ENCODE measurements at regions not wholly inside any gene's neighbourhood (a gene's known extent, or its start where the extent isn't known, plus 50 kb on each side); places are given as distances from the start of the nearest gene placed in this dataset.

GRCh38 chr16:59574296-59574695, 840.2 kb upstream of the GOT2 start:
- Histone ChIP-seq H3K36me3 (ENCODE audit: low read length) (no peaks in the 10 kb centered on the region), H3K9ac (ENCODE audit: low read length) (no peak overlapping the region), H4K20me1 (ENCODE audit: low read depth, low read length) (no peaks in the 10 kb centered on the region), H3K9me3 (ENCODE audit: insufficient read depth, low read length) (no peaks in the 10 kb centered on the region), H3K79me2 (ENCODE audit: insufficient read depth, low read length) (no peaks in the 10 kb centered on the region), H3K9me2 (replicated peaks; ENCODE audit: insufficient read depth, low read length) (no peaks in the 10 kb centered on the region), H2AFZ (ENCODE audit: low read depth, low read length, severe bottlenecking) (no peak overlapping the region), H3K4me3 (ENCODE audit: insufficient read depth, low read length, poor library complexity, severe bottlenecking) (no peak overlapping the region), H3K27me3 (ENCODE audit: low read length) (no peaks in the 10 kb centered on the region), H3K4me2 (ENCODE audit: low read depth, low read length, poor library complexity, severe bottlenecking) (no peak overlapping the region), H3F3A (ENCODE audit: insufficient read depth) (no peaks in the 10 kb centered on the region), H3K27ac (ENCODE audit: low read depth, low read length) (no peak overlapping the region)
- no peak for TF ChIP-seq EZH2phosphoT487 (conservative IDR thresholded peaks at IDR 0.05; ENCODE audit: low read length)
- no peak for TF ChIP-seq CTCF (IDR thresholded peaks at IDR 0.05; ENCODE audit: insufficient read depth, low read length, poor library complexity, severe bottlenecking)

DNA sequence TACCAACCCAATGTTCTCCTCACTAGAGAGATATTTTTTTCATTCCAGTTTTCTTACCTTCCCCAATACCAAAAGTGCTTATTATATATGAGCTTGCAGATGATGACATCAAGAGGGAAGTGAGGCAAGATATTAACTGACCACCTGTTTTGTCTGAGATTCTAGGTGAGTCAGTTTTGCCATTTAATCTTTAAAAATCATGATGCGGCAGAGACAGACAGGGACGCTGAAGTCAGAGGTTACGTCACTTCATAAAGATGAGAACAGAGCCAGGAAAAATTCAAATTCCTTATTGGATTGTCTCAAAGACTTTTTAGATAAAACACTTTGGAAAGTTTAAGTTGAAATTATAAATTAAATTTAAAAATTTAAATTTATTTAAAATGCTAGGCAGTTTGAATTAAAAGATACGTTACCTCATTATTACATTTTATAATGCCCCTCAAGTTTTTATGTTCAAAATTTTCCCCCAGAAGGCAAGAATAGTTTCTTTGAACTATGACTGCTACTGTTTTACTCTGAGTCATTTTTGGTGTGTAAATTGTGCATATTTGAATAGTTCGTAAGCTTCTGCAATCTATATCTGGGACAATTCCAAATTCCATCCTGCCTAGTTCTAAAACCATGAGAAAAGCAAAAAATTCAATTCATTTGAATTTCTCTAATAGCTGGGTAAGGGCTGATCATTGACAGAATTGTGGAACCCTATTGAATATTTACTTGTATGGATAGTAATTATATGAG, 839.6 kb upstream of the GOT2 start:
- Histone ChIP-seq H3K4me2 (ENCODE audit: low read depth, low read length, poor library complexity, severe bottlenecking) (no peak overlapping the region), H3K9me3 (ENCODE audit: insufficient read depth, low read length) (no peaks in the 10 kb centered on the region), H3K27ac (ENCODE audit: low read depth, low read length) (no peak overlapping the region), H3K9ac (ENCODE audit: low read length) (no peak overlapping the region), H3K4me3 (ENCODE audit: insufficient read depth, low read length, poor library complexity, severe bottlenecking) (no peak overlapping the region), H2AFZ (ENCODE audit: low read depth, low read length, severe bottlenecking) (no peak overlapping the region), H4K20me1 (ENCODE audit: low read depth, low read length) (no peaks in the 10 kb centered on the region), H3K9me2 (replicated peaks; ENCODE audit: insufficient read depth, low read length) (no peaks in the 10 kb centered on the region), H3K27me3 (ENCODE audit: low read length) (no peaks in the 10 kb centered on the region), H3K79me2 (ENCODE audit: insufficient read depth, low read length) (no peaks in the 10 kb centered on the region), H3F3A (ENCODE audit: insufficient read depth) (no peaks in the 10 kb centered on the region), H3K36me3 (ENCODE audit: low read length) (no peaks in the 10 kb centered on the region; the same call in 1 of the 2 replicates)
- TF ChIP-seq EZH2phosphoT487 (conservative IDR thresholded peaks at IDR 0.05; ENCODE audit: low read length): no peak
- TF ChIP-seq CTCF (IDR thresholded peaks at IDR 0.05; ENCODE audit: insufficient read depth, low read length, poor library complexity, severe bottlenecking): no peak

DNA sequence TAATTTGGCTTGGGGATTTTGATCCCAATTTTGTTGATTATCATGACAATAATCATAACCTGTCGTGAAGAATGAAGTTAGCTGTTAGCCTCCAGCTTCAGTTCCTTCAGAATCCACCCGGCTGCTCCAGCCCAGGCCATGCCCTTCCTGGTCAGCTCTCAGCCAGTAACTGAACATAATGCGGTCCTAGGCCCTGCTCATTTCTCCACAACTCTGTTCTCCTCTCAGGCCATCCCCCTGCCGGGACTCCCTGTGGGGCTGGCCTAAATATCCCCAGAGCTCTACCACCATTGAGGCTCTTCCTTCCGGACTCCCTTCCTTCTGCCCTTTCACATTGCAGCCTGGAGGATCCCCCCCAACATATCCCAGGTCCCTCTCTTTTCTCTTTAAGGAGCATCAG, 833.4 kb upstream of the GOT2 start:
- Histone ChIP-seq H3K4me2 (ENCODE audit: low read depth, low read length, poor library complexity, severe bottlenecking) (no peak overlapping the region), H3K27me3 (ENCODE audit: low read length) (no peaks in the 10 kb centered on the region), H3K9me3 (ENCODE audit: insufficient read depth, low read length) (no peaks in the 10 kb centered on the region), H3F3A (ENCODE audit: insufficient read depth) (no peaks in the 10 kb centered on the region), H3K79me2 (ENCODE audit: insufficient read depth, low read length) (no peaks in the 10 kb centered on the region), H3K4me3 (ENCODE audit: insufficient read depth, low read length, poor library complexity, severe bottlenecking) (no peak overlapping the region), H4K20me1 (ENCODE audit: low read depth, low read length) (no peaks in the 10 kb centered on the region), H3K36me3 (ENCODE audit: low read length) (no peaks in the 10 kb centered on the region; the same call in 1 of the 2 replicates), H2AFZ (ENCODE audit: low read depth, low read length, severe bottlenecking) (no peak overlapping the region), H3K27ac (ENCODE audit: low read depth, low read length) (no peak overlapping the region), H3K9me2 (replicated peaks; ENCODE audit: insufficient read depth, low read length) (no peaks in the 10 kb centered on the region), H3K9ac (ENCODE audit: low read length) (no peak overlapping the region)
- TF ChIP-seq CTCF (IDR thresholded peaks at IDR 0.05; ENCODE audit: insufficient read depth, low read length, poor library complexity, severe bottlenecking) (no peak), EZH2phosphoT487 (conservative IDR thresholded peaks at IDR 0.05; ENCODE audit: low read length) (no peak)

Data from SU-DHL-6 (cell line).